ENCODE measurements at regions not wholly inside any gene's neighbourhood (a gene's known extent, or its start where the extent isn't known, plus 50 kb on each side); places are given as distances from the start of the nearest gene placed in this dataset.

DNA sequence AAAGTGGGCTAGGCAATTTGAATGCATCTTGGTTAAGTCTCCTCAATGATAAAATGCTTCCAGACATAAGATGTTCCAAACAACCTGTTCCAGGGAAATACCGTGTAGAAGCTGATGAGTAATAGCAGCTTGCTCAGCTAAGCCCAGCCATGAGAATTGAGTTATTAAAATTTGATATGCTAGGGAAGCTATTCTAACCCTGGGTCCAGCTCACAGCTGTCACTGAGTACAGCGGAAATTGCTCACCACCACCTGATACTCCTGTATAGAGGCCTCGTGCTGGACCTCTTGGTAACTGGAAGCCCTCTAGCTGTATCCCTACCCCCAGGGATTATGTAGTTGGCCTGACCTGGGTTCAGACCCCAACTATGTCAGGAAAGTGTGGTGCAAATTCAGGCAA is 521.3 kb upstream of the TRPC7 start:
- TF ChIP-seq SP1 (IDR thresholded peaks at IDR 0.05): no peak
- no peak for TF ChIP-seq FOXA1 (IDR thresholded peaks at IDR 0.05)
- no peak for TF ChIP-seq ARNT (IDR thresholded peaks at IDR 0.05)
- no peak for TF ChIP-seq FOXM1 (IDR thresholded peaks at IDR 0.05; ENCODE audit: borderline replicate concordance)
- TF ChIP-seq TARDBP (IDR thresholded peaks at IDR 0.05): no peak
